ENCODE measurements at regions not wholly inside any gene's neighbourhood (a gene's known extent, or its start where the extent isn't known, plus 50 kb on each side); places are given as distances from the start of the nearest gene placed in this dataset.

- TF ChIP-seq GATA1 (IDR thresholded peaks at IDR 0.05; ENCODE audit: low read depth, low read length) = no peak
- no peak for TF ChIP-seq POLR2A (IDR thresholded peaks at IDR 0.05; ENCODE audit: low read length)
Observed at GRCh38 chr13:64909184-64909583, 2321.0 kb downstream of the PCDH9 start.

GRCh38 chr13:64900039-64900438 is 2330.1 kb downstream of the PCDH9 start:
- TF ChIP-seq GATA1 (IDR thresholded peaks at IDR 0.05; ENCODE audit: low read depth, low read length) (no peak), POLR2A (IDR thresholded peaks at IDR 0.05; ENCODE audit: low read length) (no peak)
- no peak for DNase-seq

More at GRCh38 chr13:64909184-64909583, 2321.0 kb downstream of the PCDH9 start:
- DNase-seq = no peak

GRCh38 chr13:64884976-64885375 is 2345.2 kb downstream of the PCDH9 start:
- no peak for TF ChIP-seq GATA1 (IDR thresholded peaks at IDR 0.05; ENCODE audit: low read depth, low read length)
- TF ChIP-seq POLR2A (IDR thresholded peaks at IDR 0.05; ENCODE audit: low read length) = no peak
- DNase-seq = no peak

GRCh38 chr13:64877176-64877575 is 2353.0 kb downstream of the PCDH9 start:
- TF ChIP-seq POLR2A (IDR thresholded peaks at IDR 0.05; ENCODE audit: low read length) (no peak), GATA1 (IDR thresholded peaks at IDR 0.05; ENCODE audit: low read depth, low read length) (no peak)
- no peak for DNase-seq

GRCh38 chr13:64871742-64872141 is 2358.4 kb downstream of the PCDH9 start:
- DNase-seq = no peak
- TF ChIP-seq POLR2A (IDR thresholded peaks at IDR 0.05; ENCODE audit: low read length) (no peak), GATA1 (IDR thresholded peaks at IDR 0.05; ENCODE audit: low read depth, low read length) (no peak)

GRCh38 chr13:64869539-64869938 is 2360.6 kb downstream of the PCDH9 start:
- no peak for TF ChIP-seq POLR2A (IDR thresholded peaks at IDR 0.05; ENCODE audit: low read length)
- no peak for TF ChIP-seq GATA1 (IDR thresholded peaks at IDR 0.05; ENCODE audit: low read depth, low read length)
- no peak for DNase-seq

- no peak for TF ChIP-seq POLR2A (IDR thresholded peaks at IDR 0.05; ENCODE audit: low read length)
- no peak for TF ChIP-seq GATA1 (IDR thresholded peaks at IDR 0.05; ENCODE audit: low read depth, low read length)
- no peak for DNase-seq
Observed at GRCh38 chr13:64867856-64868255, 2362.3 kb downstream of the PCDH9 start.

- DNase-seq = no peak
- TF ChIP-seq GATA1 (IDR thresholded peaks at IDR 0.05; ENCODE audit: low read depth, low read length) (no peak), POLR2A (IDR thresholded peaks at IDR 0.05; ENCODE audit: low read length) (no peak)
Observed at GRCh38 chr13:64866331-64866730, 2363.8 kb downstream of the PCDH9 start.

GRCh38 chr13:64855506-64855905 is 2374.6 kb downstream of the PCDH9 start:
- no peak for DNase-seq
- TF ChIP-seq GATA1 (IDR thresholded peaks at IDR 0.05; ENCODE audit: low read depth, low read length) (no peak), POLR2A (IDR thresholded peaks at IDR 0.05; ENCODE audit: low read length) (no peak)

GRCh38 chr13:64850017-64850416 is 2380.1 kb downstream of the PCDH9 start:
- no peak for TF ChIP-seq POLR2A (IDR thresholded peaks at IDR 0.05; ENCODE audit: low read length)
- TF ChIP-seq GATA1 (IDR thresholded peaks at IDR 0.05; ENCODE audit: low read depth, low read length) = no peak
- DNase-seq = no peak

- TF ChIP-seq GATA1 (IDR thresholded peaks at IDR 0.05; ENCODE audit: low read depth, low read length) = no peak
- TF ChIP-seq POLR2A (IDR thresholded peaks at IDR 0.05; ENCODE audit: low read length) = no peak
- DNase-seq = no peak
Observed at GRCh38 chr13:64849196-64849595, 2380.9 kb downstream of the PCDH9 start.

- DNase-seq = no peak
- TF ChIP-seq POLR2A (IDR thresholded peaks at IDR 0.05; ENCODE audit: low read length) = no peak
Observed at GRCh38 chr13:64847767-64848166, 2382.4 kb downstream of the PCDH9 start.

- DNase-seq = no peak
- no peak for TF ChIP-seq POLR2A (IDR thresholded peaks at IDR 0.05; ENCODE audit: low read length)
- no peak for TF ChIP-seq GATA1 (IDR thresholded peaks at IDR 0.05; ENCODE audit: low read depth, low read length)
Observed at GRCh38 chr13:64845110-64845509, 2385.0 kb downstream of the PCDH9 start.

- DNase-seq = no peak
Observed at GRCh38 chr13:64819081-64819480, 2411.1 kb downstream of the PCDH9 start.

GRCh38 chr13:64817691-64818090 is 2412.4 kb downstream of the PCDH9 start:
- DNase-seq = no peak
- TF ChIP-seq GATA1 (IDR thresholded peaks at IDR 0.05; ENCODE audit: low read depth, low read length) = no peak
- TF ChIP-seq POLR2A (IDR thresholded peaks at IDR 0.05; ENCODE audit: low read length) = no peak

More at GRCh38 chr13:64819081-64819480, 2411.1 kb downstream of the PCDH9 start:
- TF ChIP-seq POLR2A (IDR thresholded peaks at IDR 0.05; ENCODE audit: low read length) (no peak), GATA1 (IDR thresholded peaks at IDR 0.05; ENCODE audit: low read depth, low read length) (no peak)

- no peak for DNase-seq
- TF ChIP-seq POLR2A (IDR thresholded peaks at IDR 0.05; ENCODE audit: low read length) (no peak), GATA1 (IDR thresholded peaks at IDR 0.05; ENCODE audit: low read depth, low read length) (no peak)
Observed at GRCh38 chr13:64810750-64811149, 2419.4 kb downstream of the PCDH9 start.
